ENCODE measurements at regions not wholly inside any gene's neighbourhood (a gene's known extent, or its start where the extent isn't known, plus 50 kb on each side); places are given as distances from the start of the nearest gene placed in this dataset.

DNA sequence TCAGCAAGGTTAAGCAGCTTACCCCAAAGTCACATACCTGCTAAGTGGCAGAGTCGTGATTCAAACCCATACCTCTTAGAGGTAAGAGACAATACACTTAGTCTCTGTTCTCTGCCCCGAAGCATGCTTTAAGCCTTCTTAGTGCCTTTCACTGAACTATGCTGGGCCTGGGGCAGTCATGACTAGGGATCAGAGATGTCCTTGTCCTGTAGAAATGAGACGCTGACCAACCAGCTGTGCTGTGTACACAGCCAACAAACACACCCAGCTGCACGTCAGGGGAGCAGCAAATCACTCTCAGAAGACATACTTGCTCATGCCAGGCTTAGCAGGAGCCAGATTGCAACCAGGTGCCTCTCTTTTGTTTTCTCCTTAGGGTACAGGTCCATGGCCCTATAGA is 255.7 kb downstream of the BUD13 start:
- TF ChIP-seq, protein P1, sequence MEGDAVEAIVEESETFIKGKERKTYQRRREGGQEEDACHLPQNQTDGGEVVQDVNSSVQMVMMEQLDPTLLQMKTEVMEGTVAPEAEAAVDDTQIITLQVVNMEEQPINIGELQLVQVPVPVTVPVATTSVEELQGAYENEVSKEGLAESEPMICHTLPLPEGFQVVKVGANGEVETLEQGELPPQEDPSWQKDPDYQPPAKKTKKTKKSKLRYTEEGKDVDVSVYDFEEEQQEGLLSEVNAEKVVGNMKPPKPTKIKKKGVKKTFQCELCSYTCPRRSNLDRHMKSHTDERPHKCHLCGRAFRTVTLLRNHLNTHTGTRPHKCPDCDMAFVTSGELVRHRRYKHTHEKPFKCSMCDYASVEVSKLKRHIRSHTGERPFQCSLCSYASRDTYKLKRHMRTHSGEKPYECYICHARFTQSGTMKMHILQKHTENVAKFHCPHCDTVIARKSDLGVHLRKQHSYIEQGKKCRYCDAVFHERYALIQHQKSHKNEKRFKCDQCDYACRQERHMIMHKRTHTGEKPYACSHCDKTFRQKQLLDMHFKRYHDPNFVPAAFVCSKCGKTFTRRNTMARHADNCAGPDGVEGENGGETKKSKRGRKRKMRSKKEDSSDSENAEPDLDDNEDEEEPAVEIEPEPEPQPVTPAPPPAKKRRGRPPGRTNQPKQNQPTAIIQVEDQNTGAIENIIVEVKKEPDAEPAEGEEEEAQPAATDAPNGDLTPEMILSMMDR (IDR thresholded peaks at IDR 0.05), result no peak
- TF ChIP-seq, protein P2, sequence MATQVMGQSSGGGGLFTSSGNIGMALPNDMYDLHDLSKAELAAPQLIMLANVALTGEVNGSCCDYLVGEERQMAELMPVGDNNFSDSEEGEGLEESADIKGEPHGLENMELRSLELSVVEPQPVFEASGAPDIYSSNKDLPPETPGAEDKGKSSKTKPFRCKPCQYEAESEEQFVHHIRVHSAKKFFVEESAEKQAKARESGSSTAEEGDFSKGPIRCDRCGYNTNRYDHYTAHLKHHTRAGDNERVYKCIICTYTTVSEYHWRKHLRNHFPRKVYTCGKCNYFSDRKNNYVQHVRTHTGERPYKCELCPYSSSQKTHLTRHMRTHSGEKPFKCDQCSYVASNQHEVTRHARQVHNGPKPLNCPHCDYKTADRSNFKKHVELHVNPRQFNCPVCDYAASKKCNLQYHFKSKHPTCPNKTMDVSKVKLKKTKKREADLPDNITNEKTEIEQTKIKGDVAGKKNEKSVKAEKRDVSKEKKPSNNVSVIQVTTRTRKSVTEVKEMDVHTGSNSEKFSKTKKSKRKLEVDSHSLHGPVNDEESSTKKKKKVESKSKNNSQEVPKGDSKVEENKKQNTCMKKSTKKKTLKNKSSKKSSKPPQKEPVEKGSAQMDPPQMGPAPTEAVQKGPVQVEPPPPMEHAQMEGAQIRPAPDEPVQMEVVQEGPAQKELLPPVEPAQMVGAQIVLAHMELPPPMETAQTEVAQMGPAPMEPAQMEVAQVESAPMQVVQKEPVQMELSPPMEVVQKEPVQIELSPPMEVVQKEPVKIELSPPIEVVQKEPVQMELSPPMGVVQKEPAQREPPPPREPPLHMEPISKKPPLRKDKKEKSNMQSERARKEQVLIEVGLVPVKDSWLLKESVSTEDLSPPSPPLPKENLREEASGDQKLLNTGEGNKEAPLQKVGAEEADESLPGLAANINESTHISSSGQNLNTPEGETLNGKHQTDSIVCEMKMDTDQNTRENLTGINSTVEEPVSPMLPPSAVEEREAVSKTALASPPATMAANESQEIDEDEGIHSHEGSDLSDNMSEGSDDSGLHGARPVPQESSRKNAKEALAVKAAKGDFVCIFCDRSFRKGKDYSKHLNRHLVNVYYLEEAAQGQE (IDR thresholded peaks at IDR 0.05), result no peak
- TF ChIP-seq CEBPB (IDR thresholded peaks at IDR 0.05) (no peak), EP300 (IDR thresholded peaks at IDR 0.05) (no peak), KDM5A (IDR thresholded peaks at IDR 0.05) (no peak), POLR2A (IDR thresholded peaks at IDR 0.05; ENCODE audit: low read length) (no peak), RCOR1 (IDR thresholded peaks at IDR 0.05; ENCODE audit: low read depth, low read length) (no peak), NPAS2 (CRISPR knock-in tag; IDR thresholded peaks at IDR 0.05; ENCODE audit: borderline replicate concordance) (no peak), GATA3 (IDR thresholded peaks at IDR 0.05; ENCODE audit: borderline replicate concordance) (no peak), SREBF2 (IDR thresholded peaks at IDR 0.05) (no peak), RAD21 (conservative IDR thresholded peaks at IDR 0.05 in 1 of 2, IDR thresholded peaks at IDR 0.05 in 1 of 2) (no peak)
- TF ChIP-seq, protein P3, sequence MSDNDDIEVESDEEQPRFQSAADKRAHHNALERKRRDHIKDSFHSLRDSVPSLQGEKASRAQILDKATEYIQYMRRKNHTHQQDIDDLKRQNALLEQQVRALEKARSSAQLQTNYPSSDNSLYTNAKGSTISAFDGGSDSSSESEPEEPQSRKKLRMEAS (IDR thresholded peaks at IDR 0.05), result no peak
- TF ChIP-seq, protein P4, sequence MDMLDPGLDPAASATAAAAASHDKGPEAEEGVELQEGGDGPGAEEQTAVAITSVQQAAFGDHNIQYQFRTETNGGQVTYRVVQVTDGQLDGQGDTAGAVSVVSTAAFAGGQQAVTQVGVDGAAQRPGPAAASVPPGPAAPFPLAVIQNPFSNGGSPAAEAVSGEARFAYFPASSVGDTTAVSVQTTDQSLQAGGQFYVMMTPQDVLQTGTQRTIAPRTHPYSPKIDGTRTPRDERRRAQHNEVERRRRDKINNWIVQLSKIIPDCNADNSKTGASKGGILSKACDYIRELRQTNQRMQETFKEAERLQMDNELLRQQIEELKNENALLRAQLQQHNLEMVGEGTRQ (IDR thresholded peaks at IDR 0.05), result no peak
